ENCODE measurements at regions not wholly inside any gene's neighbourhood (a gene's known extent, or its start where the extent isn't known, plus 50 kb on each side); places are given as distances from the start of the nearest gene placed in this dataset.
A peak's percentile ranks its signal among the peaks of the same experiment; 100 is the strongest.
"Not testable (repeated sequence)": the region's sequence is repeated elsewhere in the genome, so short reads cannot be mapped to it uniquely, and the experiment has no call there.

DNA sequence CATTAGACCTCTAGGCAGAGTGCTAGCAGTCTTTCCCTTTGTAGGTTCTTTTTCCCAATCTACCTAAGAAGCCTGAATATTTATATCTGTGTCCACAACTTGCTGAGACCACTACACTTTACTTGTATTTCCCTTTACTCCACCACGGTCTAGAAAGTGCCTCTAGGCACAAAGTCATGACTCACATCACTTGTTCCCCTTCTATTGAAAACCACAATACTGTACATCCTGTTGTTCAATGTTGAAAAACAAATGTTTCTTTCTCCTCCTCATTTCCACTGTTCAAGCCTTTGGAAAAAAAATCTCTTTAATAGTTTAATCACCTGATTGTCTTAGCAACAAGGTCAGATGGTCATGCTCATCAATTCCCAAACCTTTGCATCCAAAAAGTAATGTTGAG lies 326.7 kb downstream of the GUCY2F start:
- no peak for DNase-seq

- not testable (repeated sequence) for DNase-seq
Observed at GRCh38 chrX:109144173-109144572, 337.7 kb downstream of the GUCY2F start.

GRCh38 chrX:109140463-109140862 lies 341.4 kb downstream of the GUCY2F start:
- DNase-seq = no peak

- no peak for DNase-seq
Observed at GRCh38 chrX:109134777-109135176, 347.1 kb downstream of the GUCY2F start.

DNA sequence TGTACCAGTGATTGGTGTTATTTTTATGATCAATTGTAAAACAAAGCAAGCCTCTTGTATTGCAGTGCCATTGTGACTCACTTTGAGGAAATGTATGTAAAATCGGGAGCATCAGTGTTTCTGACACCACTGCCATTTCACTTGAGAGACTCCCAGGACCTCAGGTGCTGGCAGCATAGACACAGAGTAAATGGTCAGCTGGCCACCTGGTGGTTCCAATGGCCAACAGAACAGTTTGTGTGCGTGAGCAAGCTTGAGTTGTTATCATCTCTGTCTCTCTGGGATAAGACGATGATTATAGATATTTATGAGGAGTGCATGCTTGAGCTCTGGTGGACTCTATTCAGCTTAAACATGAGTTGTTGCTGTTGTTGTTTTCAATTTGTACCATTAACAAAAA lies 356.6 kb downstream of the GUCY2F start:
- no peak for DNase-seq

DNA sequence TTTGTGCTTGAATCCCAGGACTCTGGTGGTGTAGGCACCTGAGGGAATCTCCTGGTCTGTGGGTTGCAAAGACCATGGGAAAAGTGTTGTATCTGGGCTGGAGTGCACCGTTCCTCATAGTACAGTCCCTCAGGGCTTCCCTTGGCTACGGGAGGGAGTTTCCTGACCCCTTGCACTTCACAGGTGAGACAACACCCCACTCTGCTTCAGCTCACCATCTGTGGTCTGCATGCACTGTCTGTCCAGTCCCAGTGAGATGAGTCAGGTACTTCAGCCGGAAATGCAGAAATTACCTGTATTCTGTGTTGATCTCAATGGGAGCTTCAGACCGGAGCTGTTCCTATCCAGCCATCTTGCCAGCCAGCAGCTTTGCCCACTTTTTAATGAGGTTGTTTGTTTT lies 353.0 kb upstream of the IRS4 start:
- no peak for DNase-seq

GRCh38 chrX:109077788-109078187 lies 341.4 kb upstream of the IRS4 start:
- no peak for DNase-seq

DNA sequence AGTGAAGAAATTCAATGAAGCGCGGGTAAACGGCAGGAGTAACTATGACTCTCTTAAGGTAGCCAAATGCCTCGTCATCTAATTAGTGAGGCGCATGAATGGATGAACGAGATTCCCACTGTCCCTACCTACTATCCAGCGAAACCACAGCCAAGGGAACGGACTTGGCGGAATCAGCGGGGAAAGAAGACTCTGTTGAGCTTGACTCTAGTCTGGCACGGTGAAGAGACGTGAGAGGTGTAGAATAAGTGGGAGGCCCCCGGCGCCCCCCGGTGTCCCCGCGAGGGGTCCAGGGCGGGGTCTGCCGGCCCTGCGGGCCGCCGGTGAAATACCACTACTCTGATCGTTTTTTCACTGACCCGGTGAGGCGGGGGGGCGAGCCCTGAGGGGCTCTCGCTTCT lies 317.8 kb upstream of the IRS4 start:
- DNase-seq = not testable (repeated sequence)

DNA sequence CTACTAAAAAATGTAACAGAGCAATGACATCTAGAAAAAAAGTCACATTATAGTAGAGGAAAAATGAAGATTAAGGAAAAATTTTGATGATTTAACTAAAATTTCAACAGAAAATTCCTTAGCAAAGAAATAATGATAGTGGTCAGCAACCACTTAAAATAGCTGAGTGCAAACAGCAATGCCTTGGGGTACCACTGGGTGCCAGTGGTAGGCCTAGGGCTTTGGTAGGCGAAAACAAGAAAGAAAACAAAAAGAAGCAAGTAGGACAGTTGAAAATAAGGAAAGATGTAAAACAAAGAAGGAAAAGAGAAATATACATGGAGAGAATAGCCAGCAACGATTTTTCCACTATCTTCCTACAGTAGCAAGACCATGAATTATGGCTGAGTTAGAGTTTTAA lies 313.5 kb upstream of the IRS4 start:
- DNase-seq = no peak

GRCh38 chrX:109049416-109049815 lies 313.1 kb upstream of the IRS4 start:
- DNase-seq = no peak

DNA sequence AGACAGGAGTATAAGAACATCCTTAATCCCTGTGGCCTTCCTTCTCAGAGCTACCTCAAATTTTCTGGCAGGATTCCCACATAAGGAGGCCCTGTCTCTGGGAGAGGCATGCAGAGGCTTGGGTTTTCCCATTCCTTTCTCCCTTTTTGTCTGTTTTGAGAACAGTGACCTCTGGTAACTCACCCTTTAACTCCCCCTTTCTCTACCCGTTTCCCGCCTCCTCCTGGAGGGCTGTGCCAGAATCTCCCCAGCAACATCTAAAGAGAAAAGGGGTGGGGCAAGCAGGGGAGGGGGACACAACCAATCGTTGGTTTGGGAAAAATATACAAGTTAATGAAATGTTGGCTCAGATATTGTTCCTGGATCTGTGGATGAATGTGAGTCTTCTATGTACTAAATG lies 303.7 kb upstream of the IRS4 start:
- no peak for DNase-seq

GRCh38 chrX:109036624-109037023 lies 300.3 kb upstream of the IRS4 start:
- DNase-seq = no peak

DNA sequence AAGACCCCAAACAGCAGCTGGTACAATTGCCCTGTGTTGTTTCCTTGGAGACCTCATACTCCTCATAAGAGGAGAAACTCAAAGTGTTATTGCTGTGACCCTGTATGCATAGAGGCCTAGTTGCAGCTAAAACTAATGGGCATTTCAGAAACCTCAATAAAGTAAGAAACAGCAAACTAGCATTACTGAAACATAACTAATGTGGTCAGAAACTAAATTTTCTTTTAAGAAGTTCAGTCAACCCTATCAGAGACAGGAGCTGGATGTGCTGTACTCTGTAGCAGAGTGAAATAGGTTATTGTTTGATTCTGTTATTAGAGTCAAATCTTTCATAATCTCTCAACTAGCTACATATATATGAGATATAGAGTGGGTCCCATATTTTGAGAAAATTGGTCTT lies 257.5 kb upstream of the IRS4 start:
- no peak for DNase-seq

DNA sequence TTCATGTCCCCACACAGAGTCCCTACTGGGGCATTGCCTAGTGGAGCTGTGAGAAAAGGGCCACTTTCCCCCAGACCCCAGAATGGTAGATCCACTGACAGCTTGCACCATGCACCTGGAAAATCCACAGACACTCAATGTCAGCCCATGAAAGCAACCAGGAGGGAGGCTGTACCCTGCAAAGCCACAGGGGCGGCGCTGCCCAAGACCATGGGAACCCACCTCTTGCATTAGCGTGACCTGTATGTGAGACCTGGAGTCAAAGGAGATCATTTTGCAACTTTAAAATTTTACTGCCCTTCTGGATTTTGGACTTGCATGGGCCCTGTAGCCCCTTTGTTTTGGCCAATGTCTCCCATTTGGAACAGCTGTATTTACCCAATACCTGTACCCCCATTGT lies 236.5 kb upstream of the IRS4 start:
- DNase-seq = not testable (repeated sequence)

GRCh38 chrX:108947205-108947604 lies 210.8 kb upstream of the IRS4 start:
- no peak for DNase-seq

DNA sequence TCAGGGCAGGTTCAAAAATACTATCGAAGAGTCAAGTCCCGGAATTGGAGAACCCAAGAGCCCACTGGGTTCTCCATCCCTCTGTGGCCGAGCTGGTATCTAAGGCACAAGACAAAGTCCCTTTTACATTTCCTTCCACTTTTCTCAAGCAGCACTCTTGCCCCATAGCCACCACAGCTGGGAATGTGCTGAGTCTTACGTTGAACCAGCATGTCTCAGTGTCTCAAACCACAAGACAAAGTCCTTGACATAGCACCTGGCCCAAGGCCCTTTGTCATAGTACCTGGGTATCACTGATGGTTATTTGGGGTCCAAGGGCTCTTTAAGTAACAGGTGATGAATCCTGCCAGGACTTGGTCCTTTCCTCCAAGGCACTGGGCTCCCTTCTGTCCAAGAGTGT lies 210.2 kb upstream of the IRS4 start:
- DNase-seq = no peak

DNA sequence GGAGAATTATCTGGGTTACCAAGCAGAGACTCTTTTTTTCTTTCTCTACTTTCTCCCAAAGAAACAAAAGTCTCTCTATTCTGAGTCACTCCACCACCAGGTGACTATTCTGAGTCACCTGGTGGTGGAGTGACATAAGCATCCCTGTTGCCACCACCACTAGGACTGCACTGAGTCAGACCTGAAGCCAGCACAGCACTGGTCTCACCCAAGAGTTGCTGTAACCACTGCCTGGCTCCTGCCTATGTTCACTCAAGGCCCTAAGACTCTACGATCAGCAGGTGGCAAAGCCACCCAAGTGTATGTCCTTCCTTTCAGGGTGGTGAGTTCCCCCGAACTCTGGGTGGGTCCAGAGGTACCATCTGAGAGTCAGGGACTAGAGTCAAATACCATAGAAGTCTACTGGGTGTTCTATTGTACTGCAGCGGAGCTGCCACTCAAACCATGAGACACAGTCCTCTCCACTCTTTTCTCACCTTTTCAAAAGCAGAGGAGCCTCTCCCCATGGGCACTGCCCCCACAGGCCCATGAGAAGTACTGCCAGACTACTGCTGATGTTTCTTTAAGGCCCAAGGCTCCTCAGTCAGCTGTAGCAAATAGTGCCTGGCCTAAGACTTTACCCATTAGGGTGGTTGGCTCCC lies 209.6 kb upstream of the IRS4 start:
- DNase-seq = no peak

GRCh38 chrX:108914791-108915190 lies 178.4 kb upstream of the IRS4 start:
- no peak for DNase-seq

GRCh38 chrX:108903831-108904230 lies 167.5 kb upstream of the IRS4 start:
- not testable (repeated sequence) for DNase-seq

GRCh38 chrX:108900333-108900732 lies 164.0 kb upstream of the IRS4 start:
- DNase-seq = no peak

GRCh38 chrX:108896349-108896748 lies 160.0 kb upstream of the IRS4 start:
- DNase-seq = not testable (repeated sequence)

DNA sequence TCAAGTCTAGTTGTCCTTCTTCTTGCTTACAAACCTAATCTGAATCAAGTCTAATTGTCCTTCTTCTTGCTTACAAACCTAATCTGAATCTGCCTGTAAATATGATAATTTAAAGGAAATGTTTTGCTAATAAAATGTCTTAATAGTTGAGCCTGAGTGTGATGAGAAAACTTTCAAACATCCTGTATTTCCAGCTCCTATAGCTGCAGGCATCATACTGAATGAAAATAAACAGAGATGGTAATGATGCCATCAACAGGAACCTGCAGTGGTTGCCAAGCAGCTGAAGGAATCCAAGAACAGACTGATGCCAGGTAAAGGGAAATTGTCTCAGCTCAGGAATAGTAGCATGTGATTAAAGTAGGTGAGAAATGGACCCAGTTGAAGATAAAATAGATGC lies 156.1 kb upstream of the IRS4 start:
- DNase-seq = no peak

- no peak for DNase-seq
Observed at GRCh38 chrX:108875548-108875947, 139.2 kb upstream of the IRS4 start.

- not testable (repeated sequence) for DNase-seq
Observed at GRCh38 chrX:108843039-108843438, 106.7 kb upstream of the IRS4 start.

GRCh38 chrX:108833993-108834392 lies 97.6 kb upstream of the IRS4 start:
- peak; percentile 14 for DNase-seq

- no peak for DNase-seq
Observed at GRCh38 chrX:108811891-108812290, 75.5 kb upstream of the IRS4 start.
